ENCODE measurements at regions not wholly inside any gene's neighbourhood (a gene's known extent, or its start where the extent isn't known, plus 50 kb on each side); places are given as distances from the start of the nearest gene placed in this dataset.

- no peak for TF ChIP-seq USF1 (IDR thresholded peaks at IDR 0.05)
- TF ChIP-seq REST (IDR thresholded peaks at IDR 0.05; ENCODE audit: low read depth), result no peak
- TF ChIP-seq TAF1 (IDR thresholded peaks at IDR 0.05; ENCODE audit: low read depth), result no peak
- TF ChIP-seq EP300 (IDR thresholded peaks at IDR 0.05; ENCODE audit: borderline replicate concordance), result no peak
- no peak for TF ChIP-seq CEBPB (IDR thresholded peaks at IDR 0.05)
- no peak for TF ChIP-seq RAD21 (IDR thresholded peaks at IDR 0.05; ENCODE audit: low read depth)
Observed at GRCh38 chr2:64837116-64837731, 152.0 kb upstream of the SLC1A4 start.

- TF ChIP-seq NFIC (IDR thresholded peaks at IDR 0.05) (peak; percentile 84), TEAD4 (IDR thresholded peaks at IDR 0.05) (peak; percentile 45), TAF1 (IDR thresholded peaks at IDR 0.05; ENCODE audit: low read depth) (no peak)
Observed at GRCh38 chr2:64837925-64838641, 151.1 kb upstream of the SLC1A4 start.

- no peak; the same call in 1 of the 2 replicates for TF ChIP-seq TCF12 (IDR thresholded peaks at IDR 0.05; ENCODE audit: low read depth)
- peak; percentile 66 for TF ChIP-seq EGR1 (IDR thresholded peaks at IDR 0.05)
- TF ChIP-seq NFIC (IDR thresholded peaks at IDR 0.05), result peak; percentile 79
- TF ChIP-seq RAD21 (IDR thresholded peaks at IDR 0.05; ENCODE audit: low read depth), result 0 out of 2 replicates have a peak, but pooled peaks have one; percentile 7
- peak; percentile 43; the same call in 1 of the 2 replicates for TF ChIP-seq FOXM1 (IDR thresholded peaks at IDR 0.05; ENCODE audit: borderline replicate concordance, low read depth)
- TF ChIP-seq CEBPB (IDR thresholded peaks at IDR 0.05), result no peak
- peak; percentile 74 for TF ChIP-seq TEAD4 (IDR thresholded peaks at IDR 0.05)
- no peak for TF ChIP-seq CREB1 (IDR thresholded peaks at IDR 0.05; ENCODE audit: low read depth)
- TF ChIP-seq YY1 (IDR thresholded peaks at IDR 0.05; ENCODE audit: low read depth), result no peak
- peak; percentile 44; the same call in 1 of the 2 replicates for TF ChIP-seq EP300 (IDR thresholded peaks at IDR 0.05; ENCODE audit: borderline replicate concordance)
- TF ChIP-seq ZBTB7A (IDR thresholded peaks at IDR 0.05; ENCODE audit: low read depth), result no peak
- peak; percentile 84 for TF ChIP-seq MAX (IDR thresholded peaks at IDR 0.05)
- peak; percentile 85 for TF ChIP-seq USF1 (IDR thresholded peaks at IDR 0.05)
- no peak for TF ChIP-seq TAF1 (IDR thresholded peaks at IDR 0.05; ENCODE audit: low read depth)
- TF ChIP-seq REST (IDR thresholded peaks at IDR 0.05; ENCODE audit: low read depth), result no peak
Observed at GRCh38 chr2:64838817-64839216, 150.4 kb upstream of the SLC1A4 start.

GRCh38 chr2:64839844-64840243, 149.4 kb upstream of the SLC1A4 start:
- TF ChIP-seq MAX (IDR thresholded peaks at IDR 0.05), result peak; percentile 43; the same call in 1 of the 2 replicates
- no peak for TF ChIP-seq RAD21 (IDR thresholded peaks at IDR 0.05; ENCODE audit: low read depth)
- TF ChIP-seq USF1 (IDR thresholded peaks at IDR 0.05), result peak; percentile 84
- no peak for TF ChIP-seq TEAD4 (IDR thresholded peaks at IDR 0.05)

GRCh38 chr2:64840426-64840881, 148.7 kb upstream of the SLC1A4 start:
- TF ChIP-seq FOXM1 (IDR thresholded peaks at IDR 0.05; ENCODE audit: borderline replicate concordance, low read depth) (no peak), EP300 (IDR thresholded peaks at IDR 0.05; ENCODE audit: borderline replicate concordance) (no peak), CEBPB (IDR thresholded peaks at IDR 0.05) (no peak), MAX (IDR thresholded peaks at IDR 0.05) (0 out of 2 replicates have a peak, but pooled peaks have one; percentile 5), TEAD4 (IDR thresholded peaks at IDR 0.05) (no peak), YY1 (IDR thresholded peaks at IDR 0.05; ENCODE audit: low read depth) (no peak), REST (IDR thresholded peaks at IDR 0.05; ENCODE audit: low read depth) (no peak), RAD21 (IDR thresholded peaks at IDR 0.05; ENCODE audit: low read depth) (no peak)

Measured in Ishikawa (cell line).